Gastroesophageal sphincter (tissue), 4 donors: ENCODE measurements at regions not wholly inside any gene's neighbourhood (a gene's known extent, or its start where the extent isn't known, plus 50 kb on each side); places are given as distances from the start of the nearest gene placed in this dataset.

ENCODE experiments used
- ATAC-seq: fragments of 150-250 bp; one replicate; pipeline ENCODE4 v1.9.1; 2016; ENCODE audit warnings: mild to moderate bottlenecking, moderate library complexity
- H3K27ac ChIP-seq, 4 donors: fragments of 200-600 bp; sonication (generic) in 3 of 4; 1 replicate in 3 of 4; 2 replicates in 1 of 4; pipeline ENCODE4 v1.5.1; 2016 to 2019
- H3K27me3 ChIP-seq: fragments of 200-600 bp; sonication (generic); one replicate; pipeline ENCODE4 v1.5.1; 2019
- H3K36me3 ChIP-seq, 2 donors: fragments of 200-600 bp; sonication (generic); one replicate each; pipeline ENCODE4 v1.5.1; 2019; ENCODE audit warnings: control low read depth in 1 of 2
- H3K4me1 ChIP-seq, 3 donors: fragments of 200-600 bp; sonication (generic); 1 replicate in 2 of 3; 2 replicates in 1 of 3; pipeline ENCODE4 v1.5.1; 2016 to 2019; ENCODE audit warnings: control low read depth in 2 of 3
- H3K4me3 ChIP-seq, 2 donors: fragments of 200-600 bp; sonication (generic); one replicate each; pipeline ENCODE4 v1.5.1; 2019; ENCODE audit warnings: mild to moderate bottlenecking in 1 of 2, moderate library complexity in 1 of 2
- H3K9me3 ChIP-seq, 3 donors: fragments of 200-600 bp; sonication (generic); one replicate each; pipeline ENCODE4 v1.5.1; 2017 to 2019; ENCODE audit warnings: control low read depth in 2 of 3
- EP300 ChIP-seq: sonication (generic); formaldehyde crosslinking; IDR thresholded peaks from one replicate; pipeline ENCODE4 v1.6.1; 2017; ENCODE audit warnings: antibody characterized with exemption, mild to moderate bottlenecking
- POLR2A ChIP-seq, 2 donors: fragments of 450-650 bp; IDR thresholded peaks; one replicate each; pipeline ENCODE4 v1.6.1; 2017; ENCODE audit warnings: antibody characterized with exemption in 2 of 2, mild to moderate bottlenecking in 2 of 2, moderate library complexity in 1 of 2
- POLR2AphosphoS5 ChIP-seq: sonication (generic); formaldehyde crosslinking; IDR thresholded peaks from one replicate; pipeline ENCODE4 v1.6.1; 2017; ENCODE audit warnings: antibody characterized with exemption
- WGBS, 2 donors: methylation state at CpG; one replicate each; pipeline ENCODE4 v1.1.5; 2018; ENCODE audit warnings: low coverage in 1 of 2; 5-methylcytosine and 5-hydroxymethylcytosine counted together
- TF ChIP-seq, protein P1 (sequence below), 4 experiments: fragments of 200-600 bp in 2 of 4; fragments of 450-650 bp in 2 of 4; sonication (generic) in 1 of 4; IDR thresholded peaks; one replicate each; pipeline ENCODE4 v1.5.1; 2017 to 2019; ENCODE audit warnings: antibody characterized with exemption in 4 of 4, mild to moderate bottlenecking in 2 of 4, moderate library complexity in 2 of 4

DNA sequence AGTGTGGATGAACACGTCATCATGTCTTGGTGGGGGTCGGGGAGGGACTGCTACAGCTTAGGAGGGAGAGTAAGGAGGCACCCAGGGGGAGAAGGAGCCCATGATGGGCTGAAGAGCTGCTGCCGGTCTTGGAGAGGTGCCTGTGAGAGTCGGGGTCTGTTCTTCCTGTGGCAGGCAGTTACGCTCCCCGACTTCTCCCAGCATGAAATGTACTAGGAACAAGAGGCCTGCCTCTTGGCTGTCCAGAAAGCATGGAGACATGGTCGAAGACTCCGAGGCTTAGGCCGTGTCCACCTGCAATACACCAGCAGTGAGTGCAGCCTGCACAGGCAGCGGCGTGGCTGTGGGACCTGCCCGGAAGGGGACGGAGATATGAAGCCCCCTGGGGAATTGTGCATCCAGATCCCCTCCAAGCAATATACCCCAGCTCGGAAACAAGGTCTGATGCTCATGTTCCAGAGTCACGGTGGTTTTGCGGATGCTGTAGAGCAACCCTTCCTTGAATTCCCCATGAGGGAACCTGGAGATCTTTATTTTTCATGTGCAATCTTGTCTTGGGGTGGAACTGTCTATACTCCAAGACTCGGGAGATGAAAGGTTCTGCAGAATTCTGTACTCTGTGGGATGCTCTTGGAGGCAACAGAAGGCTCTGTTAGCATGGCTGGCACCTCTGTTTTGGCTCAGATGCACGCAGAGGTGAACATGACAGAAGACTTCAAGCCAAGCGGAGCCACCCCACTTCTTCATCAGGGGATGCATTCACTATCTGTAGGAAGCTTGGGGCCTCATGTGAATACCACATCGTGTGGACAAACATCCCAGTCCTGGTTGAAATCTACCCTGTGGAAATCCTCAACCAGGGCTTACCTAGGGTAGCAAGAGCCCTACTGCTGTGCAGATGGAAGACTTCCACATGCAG is 374.9 kb upstream of the IRX4 start:
- Histone ChIP-seq H3K9me3 (no peaks in the 10 kb centered on the region), H3K4me3 (no peak overlapping the region), H3K36me3 (no peaks in the 10 kb centered on the region), H3K4me1 (no peaks in the 10 kb centered on the region), H3K27ac (no peak overlapping the region), H3K27me3 (peaks cover 58% of the 10 kb centered on the region)
- no peak for ATAC-seq
- 76 to 90% methylated on average over 5 to 11 of the region's 20 CpGs for WGBS, 2 donors
- TF ChIP-seq, protein P1, sequence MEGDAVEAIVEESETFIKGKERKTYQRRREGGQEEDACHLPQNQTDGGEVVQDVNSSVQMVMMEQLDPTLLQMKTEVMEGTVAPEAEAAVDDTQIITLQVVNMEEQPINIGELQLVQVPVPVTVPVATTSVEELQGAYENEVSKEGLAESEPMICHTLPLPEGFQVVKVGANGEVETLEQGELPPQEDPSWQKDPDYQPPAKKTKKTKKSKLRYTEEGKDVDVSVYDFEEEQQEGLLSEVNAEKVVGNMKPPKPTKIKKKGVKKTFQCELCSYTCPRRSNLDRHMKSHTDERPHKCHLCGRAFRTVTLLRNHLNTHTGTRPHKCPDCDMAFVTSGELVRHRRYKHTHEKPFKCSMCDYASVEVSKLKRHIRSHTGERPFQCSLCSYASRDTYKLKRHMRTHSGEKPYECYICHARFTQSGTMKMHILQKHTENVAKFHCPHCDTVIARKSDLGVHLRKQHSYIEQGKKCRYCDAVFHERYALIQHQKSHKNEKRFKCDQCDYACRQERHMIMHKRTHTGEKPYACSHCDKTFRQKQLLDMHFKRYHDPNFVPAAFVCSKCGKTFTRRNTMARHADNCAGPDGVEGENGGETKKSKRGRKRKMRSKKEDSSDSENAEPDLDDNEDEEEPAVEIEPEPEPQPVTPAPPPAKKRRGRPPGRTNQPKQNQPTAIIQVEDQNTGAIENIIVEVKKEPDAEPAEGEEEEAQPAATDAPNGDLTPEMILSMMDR (IDR thresholded peaks at IDR 0.05) = no peak
- TF ChIP-seq EP300 (no peak), POLR2AphosphoS5 (no peak), POLR2A (IDR thresholded peaks at IDR 0.05) (no peak)

DNA sequence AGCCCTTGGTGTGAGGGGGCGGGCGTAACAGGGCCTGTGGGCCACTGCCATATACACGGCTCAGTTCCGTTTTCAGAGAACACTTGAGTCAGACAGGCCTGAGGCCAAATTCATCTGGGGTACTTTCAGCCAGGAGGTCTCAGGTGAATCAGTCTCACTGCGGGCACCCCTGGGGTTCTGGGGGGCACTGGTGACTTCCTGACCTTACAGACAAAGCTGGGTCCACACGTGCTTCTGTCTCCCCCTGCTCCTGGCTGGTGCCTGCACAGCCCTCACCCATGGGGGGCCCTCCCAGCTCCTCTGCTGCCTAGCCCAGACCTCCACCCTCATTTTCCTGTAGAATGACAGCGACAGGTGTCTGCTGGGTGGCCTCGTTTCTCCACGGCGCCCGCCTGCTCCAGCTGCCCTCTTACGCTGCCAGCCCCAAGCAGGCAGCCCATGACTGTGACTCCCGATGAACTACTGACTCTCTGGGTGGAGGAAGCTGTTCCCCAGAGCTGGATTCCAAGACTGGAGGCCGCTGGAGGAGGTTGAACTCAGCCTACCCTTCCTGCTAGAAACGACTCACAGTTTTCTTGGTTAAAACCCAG is 374.1 kb upstream of the IRX4 start:
- no peaks in the 10 kb centered on the region for H3K9me3 ChIP-seq
- H3K36me3 ChIP-seq = no peaks in the 10 kb centered on the region
- no peak for TF ChIP-seq EP300
- TF ChIP-seq POLR2AphosphoS5 = no peak
- TF ChIP-seq, protein P1 (IDR thresholded peaks at IDR 0.05) = no peak
- no peak for TF ChIP-seq POLR2A (IDR thresholded peaks at IDR 0.05)
- peaks cover 66% of the 10 kb centered on the region for H3K27me3 ChIP-seq
- ATAC-seq = no peak
- H3K27ac ChIP-seq = no peak overlapping the region
- no peak overlapping the region for H3K4me3 ChIP-seq
- H3K4me1 ChIP-seq = no peaks in the 10 kb centered on the region
- WGBS, 2 donors = 30 to 56% methylated on average over 2 to 5 of the region's 15 CpGs

DNA sequence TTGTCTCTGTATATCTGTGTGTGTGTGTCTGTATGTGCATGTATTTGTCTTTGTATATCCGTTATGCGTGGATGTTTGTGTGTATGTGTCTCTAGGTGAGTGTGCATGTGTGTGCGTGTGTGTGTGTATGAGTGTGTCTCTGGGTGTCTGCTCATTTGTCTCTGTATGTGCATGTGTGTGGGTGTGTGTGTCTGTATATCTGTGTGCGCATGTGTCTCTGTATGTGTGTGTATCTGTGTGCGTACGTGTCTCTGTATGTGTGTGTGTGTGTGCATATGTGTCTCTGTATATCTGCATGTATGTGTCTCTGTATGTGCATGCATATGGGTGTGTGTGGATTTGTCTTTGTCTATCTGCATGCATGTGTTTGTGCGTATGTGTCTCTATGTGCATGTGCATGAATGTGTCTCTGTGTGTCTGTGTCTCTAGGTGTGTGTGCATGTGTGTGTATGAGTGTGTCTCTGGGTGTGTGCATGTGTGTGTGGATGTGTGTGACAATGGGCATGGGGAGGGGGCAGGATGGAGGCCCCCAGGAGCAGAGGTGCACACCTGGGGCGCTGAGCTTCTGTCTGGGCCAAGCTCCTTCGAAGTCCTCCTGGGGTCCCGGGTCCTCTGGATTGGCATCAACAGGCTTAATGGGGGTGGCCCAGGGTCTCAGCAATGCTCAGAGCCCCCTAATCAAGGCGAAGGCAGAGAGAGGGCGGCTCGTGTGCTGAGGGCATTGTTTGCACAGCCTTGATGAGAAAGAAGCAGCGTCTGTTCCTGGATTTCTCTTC is 373.4 kb upstream of the IRX4 start:
- Histone ChIP-seq H3K9me3 (no peaks in the 10 kb centered on the region), H3K27ac (no peak overlapping the region), H3K4me3 (no peak overlapping the region), H3K4me1 (no peaks in the 10 kb centered on the region), H3K36me3 (no peaks in the 10 kb centered on the region), H3K27me3 (peaks cover 67% of the 10 kb centered on the region)
- no peak for ATAC-seq
- 74 to 77% methylated on average over 7 to 9 of the region's 14 CpGs for WGBS, 2 donors
- TF ChIP-seq POLR2AphosphoS5 (no peak), POLR2A (IDR thresholded peaks at IDR 0.05) (no peak), EP300 (no peak)
- TF ChIP-seq, protein P1 (IDR thresholded peaks at IDR 0.05) = no peak

DNA sequence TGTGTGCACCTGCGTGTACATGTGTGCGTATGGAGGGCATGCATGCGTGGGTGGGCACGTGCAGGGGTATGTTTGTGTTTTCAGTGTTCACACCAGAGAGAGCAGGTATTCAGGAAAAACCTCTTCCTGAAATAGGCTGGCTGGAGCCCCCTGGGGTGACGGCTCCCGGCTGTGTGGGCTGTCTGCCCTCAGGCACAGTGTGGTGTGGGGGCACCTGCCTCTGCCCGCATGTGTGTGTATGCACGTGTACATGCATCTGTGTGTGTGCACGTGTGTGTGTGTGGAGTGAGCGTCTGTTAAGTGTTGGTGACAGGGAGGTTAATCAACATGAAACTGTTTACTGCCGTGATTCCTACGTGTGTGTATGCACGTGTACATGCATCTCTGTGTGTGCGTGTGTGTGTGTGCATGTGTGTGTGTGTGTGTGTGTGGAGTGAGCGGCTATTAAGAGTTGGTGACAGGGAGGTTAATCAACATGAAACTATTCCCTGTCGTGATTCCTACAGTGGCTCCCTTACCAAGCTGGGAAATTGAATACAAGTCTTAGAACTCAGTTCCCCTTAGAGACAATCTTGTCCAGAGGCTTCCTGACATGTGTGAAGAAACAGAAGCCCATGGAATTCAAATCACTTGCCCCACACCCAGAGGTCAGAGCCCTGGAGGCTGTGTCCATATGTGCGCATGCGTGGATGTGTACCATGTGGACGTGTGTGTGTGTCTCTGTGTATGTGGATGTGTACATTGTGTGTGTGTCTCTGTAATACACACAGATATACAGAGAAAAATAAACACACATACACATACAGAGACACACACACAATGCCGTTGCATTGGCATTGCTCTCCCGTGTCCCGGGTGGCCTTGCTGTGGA is 372.4 kb upstream of the IRX4 start:
- WGBS, 2 donors = 78 to 84% methylated on average over 9 to 21 of the region's 22 CpGs
- H3K36me3 ChIP-seq = no peaks in the 10 kb centered on the region
- H3K27me3 ChIP-seq = peaks cover 70% of the 10 kb centered on the region
- TF ChIP-seq, protein P1 (IDR thresholded peaks at IDR 0.05) = no peak
- no peak for TF ChIP-seq POLR2AphosphoS5
- no peak for TF ChIP-seq EP300
- TF ChIP-seq POLR2A (IDR thresholded peaks at IDR 0.05) = no peak
- ATAC-seq = no peak
- no peaks in the 10 kb centered on the region for H3K4me1 ChIP-seq
- H3K9me3 ChIP-seq = no peaks in the 10 kb centered on the region
- no peak overlapping the region for H3K27ac ChIP-seq
- no peak overlapping the region for H3K4me3 ChIP-seq
